Neural cell (in vitro differentiated cells): ENCODE measurements at regions not wholly inside any gene's neighbourhood (a gene's known extent, or its start where the extent isn't known, plus 50 kb on each side); places are given as distances from the start of the nearest gene placed in this dataset.
A peak's percentile ranks its signal among the peaks of the same experiment; 100 is the strongest.

Source experiments
- H2AFZ ChIP-seq: fragments of 200-600, 300-800 bp; sonication (generic), shearing (Covaris generic); 2 replicates; pipeline ENCODE4 v1.6.0; 2014; ENCODE audit warnings: low read depth, mild to moderate bottlenecking, antibody characterized with exemption, low read length, moderate library complexity
- H3F3A ChIP-seq: fragments of 200-600 bp; shearing (Covaris generic); 2 replicates; pipeline ENCODE4 v1.6.1; 2016; ENCODE audit warnings: mild to moderate bottlenecking, moderate library complexity, mixed read lengths, antibody characterized with exemption, low read length; ENCODE audit not compliant: insufficient read depth, poor library complexity, severe bottlenecking
- H3K27ac ChIP-seq: fragments of 200-600, 300-800 bp; sonication (generic), shearing (Covaris generic); 2 replicates; pipeline ENCODE4 v1.5.1; 2014; ENCODE audit warnings: mild to moderate bottlenecking, low read length, moderate library complexity
- H3K27me3 ChIP-seq: fragments of 300-800, 200-600 bp; sonication (generic), shearing (Covaris generic); 2 replicates; pipeline ENCODE4 v1.6.0; 2014; ENCODE audit warnings: mild to moderate bottlenecking, low read depth, low read length, moderate library complexity; ENCODE audit not compliant: insufficient read depth
- H3K36me3 ChIP-seq: fragments of 300-800, 200-600 bp; sonication (generic), shearing (Covaris generic); 2 replicates; pipeline ENCODE4 v1.5.1; 2014; ENCODE audit warnings: mild to moderate bottlenecking, antibody characterized with exemption, low read length, moderate library complexity; ENCODE audit not compliant: insufficient read depth
- H3K4me2 ChIP-seq: fragments of 300-800, 200-600 bp; sonication (generic), shearing (Covaris generic); 2 replicates; pipeline ENCODE4 v1.6.0; 2014; ENCODE audit warnings: mild to moderate bottlenecking, low read length
- H3K4me3 ChIP-seq: fragments of 300-800, 200-600 bp; sonication (generic), shearing (Covaris generic); 2 replicates; pipeline ENCODE4 v1.5.1; 2014; ENCODE audit warnings: mild to moderate bottlenecking, low read length, moderate library complexity
- H3K79me2 ChIP-seq: fragments of 200-600 bp; shearing (Covaris generic); replicated peaks from 2 replicates; pipeline ENCODE4 v1.6.0; 2014; ENCODE audit warnings: mild to moderate bottlenecking, low read length, moderate library complexity; ENCODE audit not compliant: insufficient read depth
- H3K9ac ChIP-seq: fragments of 300-800, 200-600 bp; sonication (generic), shearing (Covaris generic); 2 replicates; pipeline ENCODE4 v1.6.1; 2016; ENCODE audit warnings: mild to moderate bottlenecking, low read length, mixed read lengths
- H3K9me2 ChIP-seq: fragments of 200-600 bp; shearing (Covaris generic); 2 replicates; pipeline ENCODE4 v1.6.1; 2016; ENCODE audit warnings: mild to moderate bottlenecking, low read length, mixed read lengths; ENCODE audit not compliant: insufficient read depth
- H3K9me3 ChIP-seq: fragments of 200-600, 300-800 bp; sonication (generic), shearing (Covaris generic); 2 replicates; pipeline ENCODE4 v1.6.1; 2016; ENCODE audit warnings: mild to moderate bottlenecking, mixed run types, low read length, moderate library complexity, mixed read lengths
- H4K20me1 ChIP-seq: fragments of 200-600 bp; shearing (Covaris generic); 2 replicates; pipeline ENCODE4 v1.6.1; 2016; ENCODE audit warnings: mild to moderate bottlenecking, mixed run types; ENCODE audit not compliant: insufficient read depth
- CTCF ChIP-seq: fragments of 450-650 bp; IDR thresholded peaks from 2 replicates; pipeline ENCODE4 v1.5.1; 2014; ENCODE audit warnings: antibody characterized with exemption, mild to moderate bottlenecking, moderate library complexity; ENCODE audit not compliant: poor library complexity, severe bottlenecking
- EP300 ChIP-seq: fragments of 450-650 bp; conservative IDR thresholded peaks from 2 replicates; pipeline ENCODE4 v1.6.1; 2014; ENCODE audit warnings: antibody characterized with exemption, mild to moderate bottlenecking, moderate library complexity; ENCODE audit not compliant: poor library complexity, severe bottlenecking
- EZH2 ChIP-seq: fragments of 200-600, 300-800 bp; shearing (Covaris generic), sonication (generic); IDR thresholded peaks from 2 replicates; pipeline ENCODE4 v1.6.1; 2014; ENCODE audit warnings: antibody characterized with exemption, low read length, borderline replicate concordance, mild to moderate bottlenecking; ENCODE audit not compliant: insufficient read depth, poor library complexity, severe bottlenecking
- MXI1 ChIP-seq: fragments of 450-650 bp; conservative IDR thresholded peaks from 2 replicates; pipeline ENCODE4 v1.6.1; 2014; ENCODE audit warnings: antibody characterized with exemption, mild to moderate bottlenecking; ENCODE audit not compliant: poor library complexity, severe bottlenecking
- POLR2AphosphoS5 ChIP-seq: IDR thresholded peaks from 2 replicates; pipeline ENCODE4 v1.6.1; 2012
- RAD21 ChIP-seq: fragments of 450-650 bp; conservative IDR thresholded peaks from 2 replicates; pipeline ENCODE4 v1.6.1; 2014; ENCODE audit warnings: antibody characterized with exemption, mild to moderate bottlenecking, moderate library complexity
- SMC3 ChIP-seq: fragments of 450-650 bp; conservative IDR thresholded peaks from 2 replicates; pipeline ENCODE4 v1.6.1; 2014; ENCODE audit warnings: antibody characterized with exemption, mild to moderate bottlenecking, moderate library complexity; ENCODE audit not compliant: poor library complexity
- TAF1 ChIP-seq: IDR thresholded peaks from 2 replicates; pipeline ENCODE4 v1.6.1; 2012; ENCODE audit warnings: low read depth
- TF ChIP-seq, protein P1 (sequence below): IDR thresholded peaks from 2 replicates; pipeline ENCODE4 v1.6.1; 2012; ENCODE audit warnings: borderline replicate concordance

- Histone ChIP-seq H4K20me1 (no peaks in the 10 kb centered on the region), H2AFZ (no peak overlapping the region), H3K4me2 (no peak overlapping the region), H3K36me3 (no peaks in the 10 kb centered on the region), H3K9me2 (no peaks in the 10 kb centered on the region), H3K4me3 (no peak overlapping the region), H3K9ac (no peak overlapping the region), H3K27ac (no peak overlapping the region), H3F3A (no peaks in the 10 kb centered on the region), H3K9me3 (no peaks in the 10 kb centered on the region), H3K27me3 (no peaks in the 10 kb centered on the region), H3K79me2 (no peaks in the 10 kb centered on the region)
- peak; percentile 58 for TF ChIP-seq EP300
- TF ChIP-seq POLR2AphosphoS5: no peak
- TF ChIP-seq TAF1: no peak
Observed at GRCh38 chrX:125497667-125498066, 178.0 kb downstream of the TEX13C start.

- TF ChIP-seq TAF1 (no peak), RAD21 (no peak), SMC3 (no peak), POLR2AphosphoS5 (no peak), EP300 (no peak), MXI1 (no peak), CTCF (no peak)
- TF ChIP-seq, protein P1, sequence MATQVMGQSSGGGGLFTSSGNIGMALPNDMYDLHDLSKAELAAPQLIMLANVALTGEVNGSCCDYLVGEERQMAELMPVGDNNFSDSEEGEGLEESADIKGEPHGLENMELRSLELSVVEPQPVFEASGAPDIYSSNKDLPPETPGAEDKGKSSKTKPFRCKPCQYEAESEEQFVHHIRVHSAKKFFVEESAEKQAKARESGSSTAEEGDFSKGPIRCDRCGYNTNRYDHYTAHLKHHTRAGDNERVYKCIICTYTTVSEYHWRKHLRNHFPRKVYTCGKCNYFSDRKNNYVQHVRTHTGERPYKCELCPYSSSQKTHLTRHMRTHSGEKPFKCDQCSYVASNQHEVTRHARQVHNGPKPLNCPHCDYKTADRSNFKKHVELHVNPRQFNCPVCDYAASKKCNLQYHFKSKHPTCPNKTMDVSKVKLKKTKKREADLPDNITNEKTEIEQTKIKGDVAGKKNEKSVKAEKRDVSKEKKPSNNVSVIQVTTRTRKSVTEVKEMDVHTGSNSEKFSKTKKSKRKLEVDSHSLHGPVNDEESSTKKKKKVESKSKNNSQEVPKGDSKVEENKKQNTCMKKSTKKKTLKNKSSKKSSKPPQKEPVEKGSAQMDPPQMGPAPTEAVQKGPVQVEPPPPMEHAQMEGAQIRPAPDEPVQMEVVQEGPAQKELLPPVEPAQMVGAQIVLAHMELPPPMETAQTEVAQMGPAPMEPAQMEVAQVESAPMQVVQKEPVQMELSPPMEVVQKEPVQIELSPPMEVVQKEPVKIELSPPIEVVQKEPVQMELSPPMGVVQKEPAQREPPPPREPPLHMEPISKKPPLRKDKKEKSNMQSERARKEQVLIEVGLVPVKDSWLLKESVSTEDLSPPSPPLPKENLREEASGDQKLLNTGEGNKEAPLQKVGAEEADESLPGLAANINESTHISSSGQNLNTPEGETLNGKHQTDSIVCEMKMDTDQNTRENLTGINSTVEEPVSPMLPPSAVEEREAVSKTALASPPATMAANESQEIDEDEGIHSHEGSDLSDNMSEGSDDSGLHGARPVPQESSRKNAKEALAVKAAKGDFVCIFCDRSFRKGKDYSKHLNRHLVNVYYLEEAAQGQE: no peak
- Histone ChIP-seq H3K27me3 (no peaks in the 10 kb centered on the region), H2AFZ (no peak overlapping the region), H3K36me3 (no peaks in the 10 kb centered on the region), H3K4me2 (no peak overlapping the region), H3K27ac (no peak overlapping the region), H3K9me2 (no peaks in the 10 kb centered on the region), H3K9me3 (no peaks in the 10 kb centered on the region), H3K79me2 (no peaks in the 10 kb centered on the region), H3K9ac (no peak overlapping the region), H4K20me1 (no peaks in the 10 kb centered on the region), H3F3A (no peaks in the 10 kb centered on the region), H3K4me3 (no peak overlapping the region)
Observed at GRCh38 chrX:125503769-125504168, 184.1 kb downstream of the TEX13C start.

DNA sequence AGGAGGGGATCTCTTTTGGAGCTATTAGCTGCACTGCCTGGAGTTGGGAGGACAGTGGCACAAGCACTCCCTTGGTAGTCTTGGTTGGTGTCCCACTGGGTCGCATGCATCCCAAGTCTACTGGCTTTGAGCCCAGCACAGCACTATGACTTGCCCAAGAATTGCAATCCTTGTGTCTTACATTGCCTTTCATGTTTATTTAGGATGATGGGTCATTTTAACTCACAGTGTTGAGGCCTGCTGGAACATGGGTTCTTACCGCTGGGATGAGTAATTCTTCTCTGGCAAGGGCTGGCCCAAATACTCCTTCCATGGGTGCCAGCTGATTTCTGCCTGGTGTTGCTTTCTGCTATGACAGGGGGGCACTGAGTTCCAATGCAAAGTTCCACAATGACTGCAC lies 185.5 kb downstream of the TEX13C start:
- Histone ChIP-seq H3K79me2 (no peaks in the 10 kb centered on the region), H3K36me3 (no peaks in the 10 kb centered on the region), H3F3A (no peaks in the 10 kb centered on the region), H3K27ac (no peak overlapping the region), H2AFZ (no peak overlapping the region), H4K20me1 (no peaks in the 10 kb centered on the region), H3K4me2 (no peak overlapping the region), H3K9me2 (no peaks in the 10 kb centered on the region), H3K9ac (no peak overlapping the region), H3K27me3 (no peaks in the 10 kb centered on the region), H3K4me3 (no peak overlapping the region), H3K9me3 (no peaks in the 10 kb centered on the region)
- TF ChIP-seq, protein P1: no peak
- TF ChIP-seq RAD21 (no peak), TAF1 (no peak), MXI1 (no peak), SMC3 (no peak), EZH2 (no peak), CTCF (no peak), POLR2AphosphoS5 (no peak), EP300 (no peak)
